ENCODE measurements at regions not wholly inside any gene's neighbourhood (a gene's known extent, or its start where the extent isn't known, plus 50 kb on each side); places are given as distances from the start of the nearest gene placed in this dataset.

DNA sequence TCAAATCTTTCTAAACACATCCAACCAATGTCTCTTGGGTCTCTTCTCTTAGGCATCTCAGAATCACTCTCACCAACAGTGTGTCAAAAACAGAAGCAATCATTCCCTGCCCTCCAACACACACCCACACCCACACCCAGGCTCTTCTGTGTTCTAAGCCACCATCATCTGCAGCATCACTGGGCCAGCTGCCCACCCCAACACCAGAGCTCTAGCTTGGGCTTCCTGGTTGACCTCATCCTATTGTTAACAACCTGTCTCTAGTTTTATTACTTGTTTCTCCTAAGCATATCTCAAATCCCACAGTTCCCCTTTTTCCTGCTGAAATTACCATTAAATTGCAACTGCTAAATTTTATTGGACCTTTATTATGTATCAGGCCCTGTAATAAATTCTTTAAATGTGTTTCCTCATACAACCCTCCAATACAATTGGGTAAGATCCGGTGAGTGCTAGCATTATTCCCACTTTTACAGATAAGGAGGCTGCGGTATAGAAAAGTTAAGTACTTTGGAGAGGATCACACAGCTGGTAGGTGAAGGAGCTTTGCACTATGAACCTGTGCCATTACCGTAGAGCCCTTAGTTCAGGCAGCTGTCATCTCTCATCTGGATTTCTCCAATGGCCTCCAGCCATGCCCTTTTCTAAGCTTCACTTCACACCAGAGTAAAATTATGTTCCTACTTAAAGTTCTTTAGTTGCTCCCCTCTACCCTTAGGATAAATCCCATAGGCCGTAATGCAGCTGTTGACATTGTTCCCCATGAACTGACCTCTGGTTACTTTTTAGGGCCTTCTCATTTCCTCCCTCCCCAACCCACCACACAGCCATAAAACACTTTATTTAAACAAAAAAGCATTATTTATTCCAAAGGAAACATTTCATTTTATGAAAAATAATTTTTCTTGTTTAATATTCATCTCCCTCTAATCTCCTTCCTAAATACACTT is 227.7 kb downstream of the B3GLCT start:
- ATAC-seq: no peak
- intact Hi-C loops (cut with DNase I): loop anchor here in 1 of 2 donors (10.0 kb wide), 1 partner anchor 193 kb away; no protein-coding TSS in a partner anchor

DNA sequence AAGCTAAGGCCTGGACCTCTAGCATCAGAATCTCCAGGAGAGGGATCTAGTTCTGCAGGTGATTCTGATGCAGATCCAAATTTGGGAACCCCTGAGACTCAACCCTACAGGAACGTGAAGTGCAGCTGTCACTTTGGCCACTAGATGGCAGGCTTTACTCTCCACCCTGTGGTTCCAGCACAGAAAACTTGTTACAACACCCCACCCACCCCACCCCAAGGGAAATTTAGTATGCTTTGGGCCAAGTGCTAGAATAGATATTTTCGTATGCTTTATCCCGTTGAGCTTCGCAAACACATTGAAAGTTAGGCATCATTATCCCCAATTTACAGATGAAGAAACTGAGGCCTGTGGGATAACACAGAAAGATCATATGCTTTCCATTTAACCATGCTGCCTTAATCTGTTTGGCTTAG is 232.0 kb downstream of the B3GLCT start:
- ATAC-seq: peak; percentile 59 to 81 (median 74)
- Histone ChIP-seq H3K4me1 (no peaks in the 10 kb centered on the region), H3K4me3 (no peak overlapping the region)

More for the DNA sequence above, 227.7 kb downstream of the B3GLCT start:
- no peak for DNase-seq
- Histone ChIP-seq H3K4me1 (no peaks in the 10 kb centered on the region), H3K36me3 (no peaks in the 10 kb centered on the region), H3K27ac (no peak overlapping the region), H3K27me3 (no peaks in the 10 kb centered on the region), H3K9me3 (no peaks in the 10 kb centered on the region), H3K4me3 (no peak overlapping the region)
- TF ChIP-seq, protein P1, sequence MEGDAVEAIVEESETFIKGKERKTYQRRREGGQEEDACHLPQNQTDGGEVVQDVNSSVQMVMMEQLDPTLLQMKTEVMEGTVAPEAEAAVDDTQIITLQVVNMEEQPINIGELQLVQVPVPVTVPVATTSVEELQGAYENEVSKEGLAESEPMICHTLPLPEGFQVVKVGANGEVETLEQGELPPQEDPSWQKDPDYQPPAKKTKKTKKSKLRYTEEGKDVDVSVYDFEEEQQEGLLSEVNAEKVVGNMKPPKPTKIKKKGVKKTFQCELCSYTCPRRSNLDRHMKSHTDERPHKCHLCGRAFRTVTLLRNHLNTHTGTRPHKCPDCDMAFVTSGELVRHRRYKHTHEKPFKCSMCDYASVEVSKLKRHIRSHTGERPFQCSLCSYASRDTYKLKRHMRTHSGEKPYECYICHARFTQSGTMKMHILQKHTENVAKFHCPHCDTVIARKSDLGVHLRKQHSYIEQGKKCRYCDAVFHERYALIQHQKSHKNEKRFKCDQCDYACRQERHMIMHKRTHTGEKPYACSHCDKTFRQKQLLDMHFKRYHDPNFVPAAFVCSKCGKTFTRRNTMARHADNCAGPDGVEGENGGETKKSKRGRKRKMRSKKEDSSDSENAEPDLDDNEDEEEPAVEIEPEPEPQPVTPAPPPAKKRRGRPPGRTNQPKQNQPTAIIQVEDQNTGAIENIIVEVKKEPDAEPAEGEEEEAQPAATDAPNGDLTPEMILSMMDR (IDR thresholded peaks at IDR 0.05): no peak
- TF ChIP-seq POLR2A (IDR thresholded peaks at IDR 0.05): no peak
- 56% methylated on average over 4 of the region's 4 CpGs for WGBS (ENCODE audit: insufficient coverage, low coverage, low lambda C conversion rate, missing lambda C conversion rate)

DNA sequence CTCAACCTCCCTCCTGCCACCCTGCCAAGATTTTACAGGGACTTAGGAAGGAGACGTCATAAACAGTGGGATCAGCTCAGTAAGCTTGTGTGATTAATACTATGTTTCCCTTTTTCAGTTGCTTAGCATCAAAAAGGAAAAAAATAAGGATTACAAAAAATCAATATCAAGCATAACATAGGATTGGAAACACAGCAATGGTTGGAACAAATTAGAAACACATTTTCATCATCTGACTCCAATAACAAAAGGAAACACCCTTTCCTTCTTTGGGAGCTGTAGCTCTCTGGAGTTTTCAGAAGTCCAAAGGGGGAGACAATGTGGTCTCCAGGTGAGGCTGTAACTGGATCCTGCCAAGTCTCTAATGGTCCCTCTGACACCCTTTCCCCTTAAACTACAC is 233.4 kb downstream of the B3GLCT start:
- WGBS (ENCODE audit: insufficient coverage, low coverage, low lambda C conversion rate, missing lambda C conversion rate): 50% methylated on average over 1 of the region's 1 CpG
- intact Hi-C loops (cut with DNase I): loop anchor here in 1 of 2 donors (10.0 kb wide), 1 partner anchor 312 kb away; no protein-coding TSS in a partner anchor

More for the DNA sequence above, 232.0 kb downstream of the B3GLCT start:
- no peaks in the 10 kb centered on the region for H3K36me3 ChIP-seq
- TF ChIP-seq, protein P1 (IDR thresholded peaks at IDR 0.05): peak; percentile 45 to 92 (median 85)
- TF ChIP-seq POLR2A (IDR thresholded peaks at IDR 0.05): no peak
- H3K9me3 ChIP-seq: no peaks in the 10 kb centered on the region
- H3K27me3 ChIP-seq: no peaks in the 10 kb centered on the region
- WGBS (ENCODE audit: insufficient coverage, low coverage, low lambda C conversion rate, missing lambda C conversion rate): 7% methylated on average over 4 of the region's 4 CpGs
- no peak overlapping the region for H3K27ac ChIP-seq
- peak in 2 of 3 donors; percentile 26 to 51 for DNase-seq
- intact Hi-C loops (cut with DNase I): loop anchor here in 1 of 2 donors (10.0 kb wide), 1 partner anchor 313 kb away; no protein-coding TSS in a partner anchor

DNA sequence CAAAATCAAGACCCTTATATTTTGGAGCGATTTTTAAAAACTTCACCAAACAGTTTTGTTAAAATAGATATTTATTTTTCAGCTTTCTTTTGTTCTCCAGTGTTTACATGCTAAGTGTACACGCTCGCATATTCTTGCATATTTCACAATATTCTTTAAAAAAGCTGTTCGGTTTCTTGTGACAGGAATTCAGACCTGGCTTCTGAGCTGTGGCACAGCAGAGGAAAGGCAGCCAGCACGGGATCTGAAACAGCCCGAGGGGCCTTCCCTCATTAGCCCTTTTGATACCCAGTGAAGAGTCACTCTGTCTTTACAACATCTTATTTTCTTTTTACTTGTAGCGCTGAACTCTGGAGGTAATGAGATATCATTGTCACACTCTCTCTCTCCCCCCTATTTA is 234.0 kb downstream of the B3GLCT start:
- WGBS (ENCODE audit: insufficient coverage, low coverage, low lambda C conversion rate, missing lambda C conversion rate): 52% methylated on average over 7 of the region's 7 CpGs
- no peaks in the 10 kb centered on the region for H3K27me3 ChIP-seq
- H3K36me3 ChIP-seq: no peaks in the 10 kb centered on the region
- H3K27ac ChIP-seq: no peak overlapping the region
- no peak overlapping the region for H3K4me3 ChIP-seq
- DNase-seq: no peak
- ATAC-seq: no peak
- intact Hi-C loops (cut with DNase I): loop anchor here in 1 of 2 donors (10.0 kb wide), 1 partner anchor 311 kb away; no protein-coding TSS in a partner anchor
- TF ChIP-seq, protein P1 (IDR thresholded peaks at IDR 0.05): no peak
- no peak for TF ChIP-seq POLR2A (IDR thresholded peaks at IDR 0.05)
- H3K9me3 ChIP-seq: no peaks in the 10 kb centered on the region
- H3K4me1 ChIP-seq: no peaks in the 10 kb centered on the region

More for the DNA sequence above, 233.4 kb downstream of the B3GLCT start:
- no peak overlapping the region for H3K27ac ChIP-seq
- H3K4me3 ChIP-seq: no peak overlapping the region
- no peaks in the 10 kb centered on the region for H3K4me1 ChIP-seq
- H3K36me3 ChIP-seq: no peaks in the 10 kb centered on the region
- DNase-seq (no peak), ATAC-seq (no peak)
- TF ChIP-seq, protein P1 (IDR thresholded peaks at IDR 0.05): no peak
- no peak for TF ChIP-seq POLR2A (IDR thresholded peaks at IDR 0.05)
- no peaks in the 10 kb centered on the region for H3K27me3 ChIP-seq
- H3K9me3 ChIP-seq: no peaks in the 10 kb centered on the region
